ENCODE measurements at regions not wholly inside any gene's neighbourhood (a gene's known extent, or its start where the extent isn't known, plus 50 kb on each side); places are given as distances from the start of the nearest gene placed in this dataset.
"Not testable (repeated sequence)": the region's sequence is repeated elsewhere in the genome, so short reads cannot be mapped to it uniquely, and the experiment has no call there.

DNA sequence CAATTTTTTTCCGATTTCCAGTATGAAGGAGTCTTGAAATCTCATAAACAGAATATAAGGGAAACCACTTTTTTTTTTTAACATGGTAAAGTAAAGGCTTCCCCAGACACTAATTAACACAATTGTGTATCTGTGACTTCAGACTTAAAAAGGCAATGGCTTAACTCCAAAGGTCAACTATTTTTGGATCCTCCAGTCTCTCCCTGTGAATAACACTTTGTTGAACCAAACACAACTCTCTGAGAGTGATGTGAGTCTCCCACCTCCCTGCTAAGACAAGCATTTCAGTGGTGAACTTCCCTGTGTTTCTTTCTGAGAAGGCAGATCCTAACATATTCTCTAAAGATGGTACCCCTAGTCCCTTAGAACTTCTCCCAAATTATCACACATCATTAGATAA is 219.6 kb upstream of the RBBP8 start:
- no peak overlapping the region for H3K27ac ChIP-seq (ENCODE audit: low read depth, low read length, poor library complexity, severe bottlenecking)
- no TSS peak for BruUV-seq (replicated peaks)
- CTCF ChIA-PET: no interaction called here
- no peak overlapping the region for H3K4me3 ChIP-seq (ENCODE audit: low read depth, low read length, poor library complexity, severe bottlenecking)
- no peak for DNase-seq (ENCODE audit: low spot score)
- TF ChIP-seq EZH2 (IDR thresholded peaks at IDR 0.05; ENCODE audit: borderline replicate concordance, low read depth, low read length, poor library complexity, severe bottlenecking) (no peak), CTCF (conservative IDR thresholded peaks at IDR 0.05; ENCODE audit: low read depth, low read length) (no peak)
- H3K27me3 ChIP-seq (replicated peaks; ENCODE audit: insufficient read depth, low read depth, low read length, poor library complexity): no peaks in the 10 kb centered on the region
- H3K4me1 ChIP-seq (ENCODE audit: insufficient read depth, low read length, poor library complexity, severe bottlenecking): no peaks in the 10 kb centered on the region
- H3K36me3 ChIP-seq (ENCODE audit: insufficient read depth, low read length, poor library complexity, severe bottlenecking): no peaks in the 10 kb centered on the region
- no peaks in the 10 kb centered on the region for H3K9me3 ChIP-seq (ENCODE audit: low read depth, low read length, poor library complexity, severe bottlenecking)
- POLR2A ChIA-PET (ENCODE audit: low non-redundant PET): no interaction called here
- intact Hi-C loops (cut with micrococcal nuclease; ENCODE audit: unreplicated experiment): no loop called here

- H3K27ac ChIP-seq (ENCODE audit: low read depth, low read length, poor library complexity, severe bottlenecking); H3K4me3 ChIP-seq (ENCODE audit: low read depth, low read length, poor library complexity, severe bottlenecking); CTCF ChIA-PET; H3K4me1 ChIP-seq (ENCODE audit: insufficient read depth, low read length, poor library complexity, severe bottlenecking); H3K9me3 ChIP-seq (ENCODE audit: low read depth, low read length, poor library complexity, severe bottlenecking); POLR2A ChIA-PET (ENCODE audit: low non-redundant PET); H3K27me3 ChIP-seq (replicated peaks; ENCODE audit: insufficient read depth, low read depth, low read length, poor library complexity); intact Hi-C loops (cut with micrococcal nuclease; ENCODE audit: unreplicated experiment); BruUV-seq (replicated peaks); H3K36me3 ChIP-seq (ENCODE audit: insufficient read depth, low read length, poor library complexity, severe bottlenecking); DNase-seq (ENCODE audit: low spot score): not testable (repeated sequence)
These were observed 215.6 kb upstream of the RBBP8 start for GRCh38 chr18:22717536-22717935.

DNA sequence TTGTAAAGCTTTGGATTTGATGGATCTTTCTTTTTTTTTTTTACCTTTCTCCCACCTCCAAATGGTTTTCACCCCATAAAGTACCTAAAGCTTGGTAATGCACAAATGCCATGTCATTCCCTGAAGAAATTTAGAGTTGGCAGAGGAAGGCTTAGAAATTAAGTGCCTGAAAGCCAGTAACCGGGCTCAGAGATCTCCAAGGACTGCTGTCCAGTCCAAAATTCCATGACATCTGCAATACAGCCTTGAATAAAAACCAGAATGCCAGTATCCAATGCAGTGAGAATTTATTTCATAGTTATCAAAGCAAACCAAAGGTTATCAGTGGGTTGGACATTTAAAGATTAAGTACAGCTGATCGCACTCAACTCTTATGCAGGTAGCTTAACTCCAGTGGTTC is 209.9 kb upstream of the RBBP8 start:
- ChIA-PET POLR2A (ENCODE audit: low non-redundant PET) (interaction anchor here (0.5 kb wide), 1 partner anchor 255 kb away, joined by 3 read pairs; no protein-coding TSS in a partner anchor), CTCF (no interaction called here)
- H3K9me3 ChIP-seq (ENCODE audit: low read depth, low read length, poor library complexity, severe bottlenecking): no peaks in the 10 kb centered on the region
- H3K4me3 ChIP-seq (ENCODE audit: low read depth, low read length, poor library complexity, severe bottlenecking): no peak overlapping the region
- H3K4me1 ChIP-seq (ENCODE audit: insufficient read depth, low read length, poor library complexity, severe bottlenecking): no peaks in the 10 kb centered on the region
- H3K27me3 ChIP-seq (replicated peaks; ENCODE audit: insufficient read depth, low read depth, low read length, poor library complexity): no peaks in the 10 kb centered on the region
- intact Hi-C loops (cut with micrococcal nuclease; ENCODE audit: unreplicated experiment): no loop called here
- DNase-seq (ENCODE audit: low spot score): no peak
- no peak overlapping the region for H3K27ac ChIP-seq (ENCODE audit: low read depth, low read length, poor library complexity, severe bottlenecking)
- TF ChIP-seq CTCF (conservative IDR thresholded peaks at IDR 0.05; ENCODE audit: low read depth, low read length) (no peak), EZH2 (IDR thresholded peaks at IDR 0.05; ENCODE audit: borderline replicate concordance, low read depth, low read length, poor library complexity, severe bottlenecking) (no peak)
- H3K36me3 ChIP-seq (ENCODE audit: insufficient read depth, low read length, poor library complexity, severe bottlenecking): no peaks in the 10 kb centered on the region
- no TSS peak for BruUV-seq (replicated peaks)

- Histone ChIP-seq H3K4me3 (ENCODE audit: low read depth, low read length, poor library complexity, severe bottlenecking) (no peak overlapping the region), H3K9me3 (ENCODE audit: low read depth, low read length, poor library complexity, severe bottlenecking) (no peaks in the 10 kb centered on the region), H3K27me3 (replicated peaks; ENCODE audit: insufficient read depth, low read depth, low read length, poor library complexity) (no peaks in the 10 kb centered on the region), H3K4me1 (ENCODE audit: insufficient read depth, low read length, poor library complexity, severe bottlenecking) (no peaks in the 10 kb centered on the region), H3K27ac (ENCODE audit: low read depth, low read length, poor library complexity, severe bottlenecking) (no peak overlapping the region), H3K36me3 (ENCODE audit: insufficient read depth, low read length, poor library complexity, severe bottlenecking) (no peaks in the 10 kb centered on the region)
- intact Hi-C loops (cut with micrococcal nuclease; ENCODE audit: unreplicated experiment): no loop called here
- BruUV-seq (replicated peaks): no TSS peak
- ChIA-PET POLR2A (ENCODE audit: low non-redundant PET) (no interaction called here), CTCF (no interaction called here)
- no peak for TF ChIP-seq EZH2 (IDR thresholded peaks at IDR 0.05; ENCODE audit: borderline replicate concordance, low read depth, low read length, poor library complexity, severe bottlenecking)
- TF ChIP-seq CTCF (conservative IDR thresholded peaks at IDR 0.05; ENCODE audit: low read depth, low read length): no peak
- no peak for DNase-seq (ENCODE audit: low spot score)
These were observed 209.4 kb upstream of the RBBP8 start for GRCh38 chr18:22723773-22724172.
